ENCODE measurements at regions not wholly inside any gene's neighbourhood (a gene's known extent, or its start where the extent isn't known, plus 50 kb on each side); places are given as distances from the start of the nearest gene placed in this dataset.

DNA sequence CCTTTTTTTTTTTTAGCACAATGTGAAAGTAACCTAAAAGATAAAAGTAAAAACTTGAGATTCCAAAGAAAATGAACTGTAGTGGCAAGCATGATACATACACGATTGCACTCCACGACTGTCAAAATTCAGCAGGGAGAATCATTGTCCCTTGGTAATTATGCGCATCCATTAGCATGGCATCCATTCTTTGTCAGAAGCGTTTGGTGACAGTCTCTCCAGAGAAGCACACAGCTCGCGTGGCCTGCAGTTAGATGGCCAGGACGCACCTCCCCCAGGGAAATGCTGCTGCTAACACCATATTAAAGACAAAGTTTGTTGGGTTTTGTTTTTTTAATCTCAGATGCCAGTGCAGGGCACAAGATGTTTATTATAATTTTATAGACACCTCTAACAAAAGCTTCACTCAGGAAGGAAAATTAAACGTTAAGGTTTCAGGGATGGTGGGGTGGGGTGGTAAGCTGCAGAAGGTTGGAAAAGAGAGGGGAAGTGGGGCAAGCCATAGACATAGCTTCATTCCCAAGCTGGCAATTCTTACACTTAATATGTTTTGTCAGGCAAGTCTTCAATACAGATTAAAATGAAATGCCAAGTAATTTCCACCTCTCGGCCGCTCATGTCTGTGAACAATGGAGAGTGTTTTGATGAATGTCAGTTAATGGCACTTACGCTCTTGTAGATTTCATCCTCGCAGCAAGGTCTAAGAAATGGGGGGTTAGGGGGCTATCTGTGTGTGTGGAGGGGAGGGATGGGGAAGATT lies 142.8 kb upstream of the TOPAZ1 start:
- TF ChIP-seq, protein P1, sequence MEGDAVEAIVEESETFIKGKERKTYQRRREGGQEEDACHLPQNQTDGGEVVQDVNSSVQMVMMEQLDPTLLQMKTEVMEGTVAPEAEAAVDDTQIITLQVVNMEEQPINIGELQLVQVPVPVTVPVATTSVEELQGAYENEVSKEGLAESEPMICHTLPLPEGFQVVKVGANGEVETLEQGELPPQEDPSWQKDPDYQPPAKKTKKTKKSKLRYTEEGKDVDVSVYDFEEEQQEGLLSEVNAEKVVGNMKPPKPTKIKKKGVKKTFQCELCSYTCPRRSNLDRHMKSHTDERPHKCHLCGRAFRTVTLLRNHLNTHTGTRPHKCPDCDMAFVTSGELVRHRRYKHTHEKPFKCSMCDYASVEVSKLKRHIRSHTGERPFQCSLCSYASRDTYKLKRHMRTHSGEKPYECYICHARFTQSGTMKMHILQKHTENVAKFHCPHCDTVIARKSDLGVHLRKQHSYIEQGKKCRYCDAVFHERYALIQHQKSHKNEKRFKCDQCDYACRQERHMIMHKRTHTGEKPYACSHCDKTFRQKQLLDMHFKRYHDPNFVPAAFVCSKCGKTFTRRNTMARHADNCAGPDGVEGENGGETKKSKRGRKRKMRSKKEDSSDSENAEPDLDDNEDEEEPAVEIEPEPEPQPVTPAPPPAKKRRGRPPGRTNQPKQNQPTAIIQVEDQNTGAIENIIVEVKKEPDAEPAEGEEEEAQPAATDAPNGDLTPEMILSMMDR (IDR thresholded peaks at IDR 0.05; ENCODE audit: poor library complexity) = no peak
- no peak for TF ChIP-seq EZH2phosphoT487 (IDR thresholded peaks at IDR 0.05; ENCODE audit: low read depth, severe bottlenecking, unreplicated experiment)

Measured in hepatocyte (in vitro differentiated cells).